HG03469 (cell line): ENCODE measurements at regions not wholly inside any gene's neighbourhood (a gene's known extent, or its start where the extent isn't known, plus 50 kb on each side); places are given as distances from the start of the nearest gene placed in this dataset.

ENCODE experiments used
- ATAC-seq: cut with Tn5 transposase; IDR thresholded peaks from one replicate; pipeline ENCODE4 v1.9.1; 2021; ENCODE audit warnings: mild to moderate bottlenecking, moderate library complexity, moderate number of reproducible peaks; ENCODE audit not compliant: unreplicated experiment

GRCh38 chr4:22900876-22901275 is 208.1 kb downstream of the GBA3 start:
- ATAC-seq: no peak

- no peak for ATAC-seq
Observed at GRCh38 chr4:22897520-22898108, 204.9 kb downstream of the GBA3 start.

- ATAC-seq: no peak
Observed at GRCh38 chr4:22895482-22895881, 202.7 kb downstream of the GBA3 start.

GRCh38 chr4:22884157-22884556 is 191.4 kb downstream of the GBA3 start:
- no peak for ATAC-seq

GRCh38 chr4:22881411-22881810 is 188.7 kb downstream of the GBA3 start:
- no peak for ATAC-seq

- ATAC-seq: no peak
Observed at GRCh38 chr4:22877486-22878052, 184.8 kb downstream of the GBA3 start.

- ATAC-seq: no peak
Observed at GRCh38 chr4:22876270-22876669, 183.5 kb downstream of the GBA3 start.

- ATAC-seq: no peak
Observed at GRCh38 chr4:22875587-22876257, 183.0 kb downstream of the GBA3 start.

- no peak for ATAC-seq
Observed at GRCh38 chr4:22874334-22874912, 181.7 kb downstream of the GBA3 start.

- ATAC-seq: no peak
Observed at GRCh38 chr4:22873899-22874298, 181.2 kb downstream of the GBA3 start.

- no peak for ATAC-seq
Observed at GRCh38 chr4:22870847-22871449, 178.2 kb downstream of the GBA3 start.

- no peak for ATAC-seq
Observed at GRCh38 chr4:22869235-22869634, 176.5 kb downstream of the GBA3 start.
